ENCODE measurements at regions not wholly inside any gene's neighbourhood (a gene's known extent, or its start where the extent isn't known, plus 50 kb on each side); places are given as distances from the start of the nearest gene placed in this dataset.
"Not testable (repeated sequence)": the region's sequence is repeated elsewhere in the genome, so short reads cannot be mapped to it uniquely, and the experiment has no call there.

DNA sequence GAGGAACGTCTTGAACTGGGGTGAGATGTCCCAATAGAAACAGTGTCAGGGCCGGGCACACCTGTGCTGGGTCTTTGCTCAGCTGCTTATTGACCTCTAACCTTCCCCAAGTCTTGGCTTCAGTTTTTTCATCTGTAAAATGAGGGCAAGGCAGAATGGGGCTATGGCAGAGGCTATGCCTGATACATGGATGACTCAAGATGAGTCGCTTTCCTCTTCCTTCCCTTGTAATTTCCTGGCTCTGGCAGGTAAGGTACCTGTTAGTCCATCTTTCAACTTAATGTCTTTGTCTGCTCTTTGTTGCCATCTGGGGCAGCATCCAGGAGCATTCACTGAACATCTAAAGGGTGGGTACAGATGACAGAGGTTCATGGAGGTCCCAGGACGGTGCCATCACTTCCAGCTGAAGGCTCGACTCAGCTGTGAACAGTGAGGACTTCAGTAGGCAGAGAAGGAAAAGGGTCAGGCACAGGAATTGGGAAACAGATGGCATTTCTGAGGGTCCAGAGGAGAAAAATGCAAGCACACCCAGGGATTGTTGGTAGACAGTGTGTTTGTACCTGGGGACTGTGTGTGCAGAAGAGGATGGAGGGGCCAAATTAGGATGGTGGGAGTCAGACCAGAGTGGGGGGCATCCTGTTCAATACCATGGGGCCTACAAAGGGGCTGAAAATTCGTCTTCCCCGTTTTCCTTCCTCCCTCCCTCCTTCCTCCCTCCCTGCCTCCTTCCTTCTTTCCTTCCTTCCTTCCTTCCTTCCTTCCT, 268.3 kb downstream of the VRK1 start:
- Histone ChIP-seq H3K27me3 (replicated peaks; ENCODE audit: control insufficient read depth, insufficient read depth, low read length) (no peaks in the 10 kb centered on the region), H3K36me3 (ENCODE audit: control insufficient read depth, insufficient read depth, low read length) (no peaks in the 10 kb centered on the region), H3K4me3 (replicated peaks; ENCODE audit: low read depth, low read length) (no peak overlapping the region)
- no peak for DNase-seq (ENCODE audit: extremely low read depth, insufficient read length)
- TF ChIP-seq CTCF (IDR thresholded peaks at IDR 0.05; ENCODE audit: insufficient read depth, low read length, poor library complexity, severe bottlenecking) = no peak

DNA sequence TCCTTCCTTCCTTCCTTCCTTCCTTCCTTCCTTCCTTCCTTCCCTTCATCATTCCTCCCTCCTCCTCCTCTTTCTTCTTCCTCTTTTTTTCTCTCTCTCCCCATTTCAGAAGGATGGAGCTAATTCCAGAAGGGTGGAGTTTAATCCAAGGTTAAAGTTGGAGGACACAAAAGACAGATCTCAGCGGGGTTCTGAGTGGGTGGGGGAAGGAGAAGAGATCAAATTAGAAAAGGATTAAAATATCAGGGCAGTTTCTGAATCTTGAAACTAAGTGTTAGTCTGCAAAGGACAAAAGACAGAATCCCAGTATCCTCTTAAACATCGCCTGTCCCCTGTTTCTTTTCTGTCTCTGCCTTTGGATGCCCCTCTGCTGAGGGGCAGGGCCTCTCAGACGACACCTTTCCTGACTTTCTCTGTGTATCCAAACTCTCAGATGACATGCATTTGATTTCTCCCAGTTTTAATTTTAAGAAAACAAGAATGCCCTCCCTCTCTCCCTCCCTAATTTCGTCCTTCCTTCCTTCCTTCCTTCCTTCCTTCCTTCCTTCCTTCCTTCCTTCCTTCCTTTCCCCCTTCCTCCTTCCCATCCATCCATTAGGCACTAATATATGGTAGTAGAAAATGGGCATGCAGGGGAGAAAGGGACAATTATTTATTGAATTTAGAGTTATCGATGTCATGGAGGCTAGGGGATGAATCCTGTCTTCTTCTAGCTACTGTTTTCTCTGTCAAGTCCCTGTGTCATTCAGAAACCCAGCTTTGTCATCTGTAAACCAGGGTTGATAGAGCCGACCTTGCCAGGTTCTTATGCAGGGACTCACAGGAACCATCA, 269.1 kb downstream of the VRK1 start:
- Histone ChIP-seq H3K27me3 (replicated peaks; ENCODE audit: control insufficient read depth, insufficient read depth, low read length) (no peaks in the 10 kb centered on the region), H3K4me3 (replicated peaks; ENCODE audit: low read depth, low read length) (no peak overlapping the region), H3K36me3 (ENCODE audit: control insufficient read depth, insufficient read depth, low read length) (no peaks in the 10 kb centered on the region)
- no peak for TF ChIP-seq CTCF (IDR thresholded peaks at IDR 0.05; ENCODE audit: insufficient read depth, low read length, poor library complexity, severe bottlenecking)
- no peak for DNase-seq (ENCODE audit: extremely low read depth, insufficient read length)

- DNase-seq (ENCODE audit: extremely low read depth, insufficient read length); H3K27me3 ChIP-seq (replicated peaks; ENCODE audit: control insufficient read depth, insufficient read depth, low read length); H3K36me3 ChIP-seq (ENCODE audit: control insufficient read depth, insufficient read depth, low read length); H3K4me3 ChIP-seq (replicated peaks; ENCODE audit: low read depth, low read length): not testable (repeated sequence)
These were observed 271.1 kb downstream of the VRK1 start for GRCh38 chr14:97068293-97068692.

DNA sequence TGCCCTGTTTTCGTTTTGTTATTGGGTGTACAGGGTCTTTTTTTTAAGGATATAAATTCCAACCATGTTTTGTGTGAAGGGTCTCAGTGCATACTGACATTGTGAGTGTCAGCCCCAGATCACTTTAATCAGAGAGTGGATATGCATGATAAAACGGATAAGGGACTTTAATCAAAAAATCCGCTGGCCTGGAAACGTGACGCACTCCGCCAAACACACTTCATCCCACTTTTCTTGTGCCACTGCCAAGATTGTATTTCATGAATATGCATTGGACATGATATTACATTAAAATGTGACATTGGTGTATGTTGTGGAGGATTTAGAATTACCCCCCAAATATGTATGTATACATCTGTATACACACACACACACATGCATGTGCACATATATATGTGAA, 273.1 kb downstream of the VRK1 start:
- no peak for DNase-seq (ENCODE audit: extremely low read depth, insufficient read length)
- TF ChIP-seq CTCF (IDR thresholded peaks at IDR 0.05; ENCODE audit: insufficient read depth, low read length, poor library complexity, severe bottlenecking) = no peak
- Histone ChIP-seq H3K27me3 (replicated peaks; ENCODE audit: control insufficient read depth, insufficient read depth, low read length) (no peaks in the 10 kb centered on the region), H3K4me3 (replicated peaks; ENCODE audit: low read depth, low read length) (no peak overlapping the region), H3K36me3 (ENCODE audit: control insufficient read depth, insufficient read depth, low read length) (no peaks in the 10 kb centered on the region)

- no peak overlapping the region for H3K4me3 ChIP-seq (replicated peaks; ENCODE audit: low read depth, low read length)
- no peak for DNase-seq (ENCODE audit: extremely low read depth, insufficient read length)
- no peaks in the 10 kb centered on the region for H3K27me3 ChIP-seq (replicated peaks; ENCODE audit: control insufficient read depth, insufficient read depth, low read length)
- H3K36me3 ChIP-seq (ENCODE audit: control insufficient read depth, insufficient read depth, low read length) = no peaks in the 10 kb centered on the region
- no peak for TF ChIP-seq CTCF (IDR thresholded peaks at IDR 0.05; ENCODE audit: insufficient read depth, low read length, poor library complexity, severe bottlenecking)
These were observed 274.0 kb downstream of the VRK1 start for GRCh38 chr14:97071177-97071576.

DNA sequence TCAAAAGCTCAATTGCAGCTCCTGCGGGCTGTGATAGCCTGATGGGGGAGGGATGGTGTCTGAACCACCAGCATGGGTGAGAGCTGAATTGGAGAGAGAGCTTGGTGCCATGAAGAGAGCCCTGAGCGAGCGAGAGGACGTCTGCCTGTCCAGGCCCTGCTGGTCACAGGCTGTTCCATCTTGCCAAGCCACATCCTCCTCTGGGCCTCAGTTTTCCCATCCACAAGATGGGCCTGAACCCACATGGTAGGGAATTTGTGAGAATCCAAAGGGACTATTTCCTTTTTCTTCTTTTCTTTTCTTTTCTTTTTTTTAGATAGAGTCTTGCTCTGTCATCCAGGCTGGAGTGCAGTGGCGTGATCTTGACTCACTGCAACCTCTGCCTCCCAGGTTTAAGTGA, 276.4 kb downstream of the VRK1 start:
- Histone ChIP-seq H3K36me3 (ENCODE audit: control insufficient read depth, insufficient read depth, low read length) (no peaks in the 10 kb centered on the region), H3K27me3 (replicated peaks; ENCODE audit: control insufficient read depth, insufficient read depth, low read length) (no peaks in the 10 kb centered on the region), H3K4me3 (replicated peaks; ENCODE audit: low read depth, low read length) (no peak overlapping the region)
- TF ChIP-seq CTCF (IDR thresholded peaks at IDR 0.05; ENCODE audit: insufficient read depth, low read length, poor library complexity, severe bottlenecking) = no peak
- no peak for DNase-seq (ENCODE audit: extremely low read depth, insufficient read length)

All from GM06990 (cell line).